Upper lobe of left lung (tissue), 6 donors: ENCODE measurements at regions not wholly inside any gene's neighbourhood (a gene's known extent, or its start where the extent isn't known, plus 50 kb on each side); places are given as distances from the start of the nearest gene placed in this dataset.

Experiments used
- ATAC-seq, 2 donors: fragments of 200-7000 bp; cut with Tn5 transposase; one replicate each; pipeline ENCODE4 v1.9.1; 2022; ENCODE audit warnings: mild to moderate bottlenecking in 2 of 2, moderate library complexity in 2 of 2; ENCODE audit not compliant: low FRiP score in 2 of 2
- DNase-seq, 2 donors: peaks; one replicate each; pipeline ENCODE4 v3.0.0-alpha.2; 2019 to 2020
- H3K27ac ChIP-seq, 4 donors: fragments of 200-600 bp; sonication (generic); one replicate each; pipeline ENCODE4 v1.5.1; 2016 to 2019
- H3K27me3 ChIP-seq, 4 donors: fragments of 200-600 bp; sonication (generic); one replicate each; pipeline ENCODE4 v1.5.1; 2017 to 2019
- H3K36me3 ChIP-seq, 4 donors: fragments of 200-600 bp; sonication (generic); one replicate each; pipeline ENCODE4 v1.5.1; 2016 to 2019
- H3K4me1 ChIP-seq, 4 donors: fragments of 200-600 bp; sonication (generic); one replicate each; pipeline ENCODE4 v1.5.1; 2018 to 2019
- H3K4me3 ChIP-seq, 4 donors: fragments of 200-600 bp; sonication (generic); one replicate each; pipeline ENCODE4 v1.5.1; 2017 to 2019; ENCODE audit warnings: mild to moderate bottlenecking in 2 of 4, moderate library complexity in 1 of 4
- H3K9me3 ChIP-seq, 4 donors: fragments of 200-600 bp; sonication (generic); one replicate each; pipeline ENCODE4 v1.5.1; 2018 to 2019
- EP300 ChIP-seq, 4 donors: sonication (generic); formaldehyde crosslinking; IDR thresholded peaks; one replicate each; pipeline ENCODE4 v1.5.1; 2017; ENCODE audit warnings: antibody characterized with exemption in 4 of 4, control low read depth in 2 of 4
- POLR2A ChIP-seq, 4 donors: fragments of 450-650 bp; IDR thresholded peaks; one replicate each; pipeline ENCODE4 v1.5.1; 2016 to 2017; ENCODE audit warnings: antibody characterized with exemption in 4 of 4, mild to moderate bottlenecking in 2 of 4
- POLR2AphosphoS5 ChIP-seq, 2 donors: sonication (generic); formaldehyde crosslinking; IDR thresholded peaks; one replicate each; pipeline ENCODE4 v1.5.1; 2017; ENCODE audit warnings: antibody characterized with exemption in 2 of 2
- WGBS, 2 donors: methylation state at CpG; one replicate each; pipeline ENCODE4 v1.1.5; 2017 to 2018; 5-methylcytosine and 5-hydroxymethylcytosine counted together
- TF ChIP-seq, protein P1 (sequence below), 6 experiments: fragments of 450-650 bp in 4 of 6; fragments of 200-600 bp in 2 of 6; sonication (generic) in 2 of 6; IDR thresholded peaks; one replicate each; pipeline ENCODE4 v1.5.1; 2016 to 2019; ENCODE audit warnings: antibody characterized with exemption in 6 of 6
- donor health status: DM: no; HTN: no; CAD: no; lungs with moderate emphysema.
- donor health status: DM: no; HTN: yes; CAD: no; lungs with severe emphysema.

DNA sequence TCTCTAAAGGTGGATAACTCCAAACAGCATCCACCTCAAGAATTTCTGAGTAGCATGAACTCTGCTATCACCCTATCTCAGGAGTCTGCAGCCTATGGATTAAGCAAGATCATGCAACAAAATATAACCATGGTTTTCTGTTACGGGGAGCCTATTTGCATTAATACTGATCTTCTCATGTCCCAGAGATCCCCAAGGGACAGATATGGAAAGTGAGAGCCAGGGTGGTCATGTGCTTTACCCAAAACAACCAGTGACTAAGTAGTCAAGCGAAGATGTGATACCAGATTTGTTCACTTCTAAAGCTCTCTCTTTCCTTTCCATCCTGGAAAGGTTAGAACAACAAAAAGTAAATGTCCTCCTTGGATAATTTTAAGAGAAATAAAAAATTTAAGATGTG is 125.1 kb downstream of the PRRX1 start:
- no peak overlapping the region for H3K27ac ChIP-seq
- WGBS, 2 donors: 75 to 81% methylated on average over 2 of the region's 2 CpGs
- no peak for ATAC-seq
- H3K9me3 ChIP-seq: no peaks in the 10 kb centered on the region
- DNase-seq: no peak
- H3K27me3 ChIP-seq: no peaks in the 10 kb centered on the region
- no peaks in the 10 kb centered on the region for H3K36me3 ChIP-seq
- no peak overlapping the region for H3K4me3 ChIP-seq
- TF ChIP-seq EP300 (IDR thresholded peaks at IDR 0.05) (no peak), POLR2A (IDR thresholded peaks at IDR 0.05) (no peak), POLR2AphosphoS5 (IDR thresholded peaks at IDR 0.05) (no peak)
- TF ChIP-seq, protein P1, sequence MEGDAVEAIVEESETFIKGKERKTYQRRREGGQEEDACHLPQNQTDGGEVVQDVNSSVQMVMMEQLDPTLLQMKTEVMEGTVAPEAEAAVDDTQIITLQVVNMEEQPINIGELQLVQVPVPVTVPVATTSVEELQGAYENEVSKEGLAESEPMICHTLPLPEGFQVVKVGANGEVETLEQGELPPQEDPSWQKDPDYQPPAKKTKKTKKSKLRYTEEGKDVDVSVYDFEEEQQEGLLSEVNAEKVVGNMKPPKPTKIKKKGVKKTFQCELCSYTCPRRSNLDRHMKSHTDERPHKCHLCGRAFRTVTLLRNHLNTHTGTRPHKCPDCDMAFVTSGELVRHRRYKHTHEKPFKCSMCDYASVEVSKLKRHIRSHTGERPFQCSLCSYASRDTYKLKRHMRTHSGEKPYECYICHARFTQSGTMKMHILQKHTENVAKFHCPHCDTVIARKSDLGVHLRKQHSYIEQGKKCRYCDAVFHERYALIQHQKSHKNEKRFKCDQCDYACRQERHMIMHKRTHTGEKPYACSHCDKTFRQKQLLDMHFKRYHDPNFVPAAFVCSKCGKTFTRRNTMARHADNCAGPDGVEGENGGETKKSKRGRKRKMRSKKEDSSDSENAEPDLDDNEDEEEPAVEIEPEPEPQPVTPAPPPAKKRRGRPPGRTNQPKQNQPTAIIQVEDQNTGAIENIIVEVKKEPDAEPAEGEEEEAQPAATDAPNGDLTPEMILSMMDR (IDR thresholded peaks at IDR 0.05): no peak
- H3K4me1 ChIP-seq: no peaks in the 10 kb centered on the region

DNA sequence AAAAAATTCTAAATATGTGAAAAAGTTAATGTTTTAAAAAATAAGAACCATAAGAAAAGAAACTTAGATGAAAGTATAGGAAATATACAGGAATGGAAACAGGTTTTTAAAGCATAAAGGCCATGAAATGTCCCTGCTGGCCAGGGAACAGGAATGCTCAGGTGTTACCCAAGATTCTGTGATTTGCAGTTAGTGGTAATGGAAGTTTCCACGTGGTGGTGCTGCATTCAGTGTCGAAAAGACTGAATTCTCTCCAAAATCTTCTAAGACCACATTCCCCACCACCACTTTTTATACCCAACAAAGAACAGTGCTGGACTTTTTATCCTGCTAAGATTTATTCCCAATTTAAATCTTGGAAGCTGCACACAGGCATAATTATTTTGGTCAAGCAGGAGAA is 126.2 kb downstream of the PRRX1 start:
- Histone ChIP-seq H3K27me3 (no peaks in the 10 kb centered on the region), H3K9me3 (no peaks in the 10 kb centered on the region), H3K4me3 (no peak overlapping the region), H3K36me3 (no peaks in the 10 kb centered on the region), H3K4me1 (no peaks in the 10 kb centered on the region), H3K27ac (no peak overlapping the region)
- no peak for DNase-seq
- no peak for ATAC-seq
- TF ChIP-seq POLR2A (IDR thresholded peaks at IDR 0.05) (no peak), EP300 (IDR thresholded peaks at IDR 0.05) (no peak), POLR2AphosphoS5 (IDR thresholded peaks at IDR 0.05) (no peak)
- TF ChIP-seq, protein P1 (IDR thresholded peaks at IDR 0.05): no peak
- WGBS, 2 donors: 35 to 40% methylated on average over 2 of the region's 2 CpGs

- TF ChIP-seq, protein P1 (IDR thresholded peaks at IDR 0.05): no peak
- TF ChIP-seq POLR2A (IDR thresholded peaks at IDR 0.05) (no peak), POLR2AphosphoS5 (IDR thresholded peaks at IDR 0.05) (no peak)
- Histone ChIP-seq H3K4me3 (no peak overlapping the region), H3K9me3 (no peaks in the 10 kb centered on the region), H3K27me3 (no peaks in the 10 kb centered on the region), H3K36me3 (no peaks in the 10 kb centered on the region), H3K4me1 (no peaks in the 10 kb centered on the region), H3K27ac (no peak overlapping the region)
- ATAC-seq (no peak), DNase-seq (no peak)
- 65 to 72% methylated on average over 3 of the region's 3 CpGs for WGBS, 2 donors
These were observed 126.7 kb downstream of the PRRX1 start for GRCh38 chr1:170790651-170791071.

GRCh38 chr1:170791941-170792340 is 128.0 kb downstream of the PRRX1 start:
- ATAC-seq (no peak), DNase-seq (no peak)
- Histone ChIP-seq H3K4me3 (no peak overlapping the region), H3K9me3 (no peaks in the 10 kb centered on the region), H3K27me3 (no peaks in the 10 kb centered on the region), H3K27ac (no peak overlapping the region), H3K36me3 (no peaks in the 10 kb centered on the region), H3K4me1 (no peaks in the 10 kb centered on the region)
- TF ChIP-seq, protein P1 (IDR thresholded peaks at IDR 0.05): no peak
- no peak for TF ChIP-seq POLR2AphosphoS5 (IDR thresholded peaks at IDR 0.05)
- no peak for TF ChIP-seq EP300 (IDR thresholded peaks at IDR 0.05)
- TF ChIP-seq POLR2A (IDR thresholded peaks at IDR 0.05): no peak
- WGBS, 2 donors: 75 to 81% methylated on average over 5 of the region's 5 CpGs

GRCh38 chr1:170800265-170800664 is 135.1 kb upstream of the MROH9 start:
- Histone ChIP-seq H3K27ac (no peak overlapping the region), H3K4me3 (no peak overlapping the region), H3K9me3 (no peaks in the 10 kb centered on the region), H3K36me3 (no peaks in the 10 kb centered on the region), H3K4me1 (no peaks in the 10 kb centered on the region), H3K27me3 (no peaks in the 10 kb centered on the region)
- TF ChIP-seq POLR2AphosphoS5 (IDR thresholded peaks at IDR 0.05) (no peak), EP300 (IDR thresholded peaks at IDR 0.05) (no peak)
- DNase-seq (no peak), ATAC-seq (no peak)
